ENCODE measurements at regions not wholly inside any gene's neighbourhood (a gene's known extent, or its start where the extent isn't known, plus 50 kb on each side); places are given as distances from the start of the nearest gene placed in this dataset.

GRCh38 chr11:92808022-92808421 lies 161.4 kb upstream of the MTNR1B start:
- Histone ChIP-seq H3K4me1 (ENCODE audit: insufficient read depth, low read length) (no peaks in the 10 kb centered on the region), H3K27me3 (ENCODE audit: control insufficient read depth in 1 of 2, insufficient read depth in 2 of 2, low read length in 2 of 2) (no peaks in the 10 kb centered on the region), H3K79me2 (ENCODE audit: insufficient read depth, low read length) (no peaks in the 10 kb centered on the region), H3K9me3 (ENCODE audit: low read length) (no peaks in the 10 kb centered on the region), H2AFZ (ENCODE audit: low read length) (no peak overlapping the region), H3K36me3 (replicated peaks in 1 of 2; ENCODE audit: control insufficient read depth in 1 of 2, insufficient read depth in 2 of 2, low read length in 2 of 2) (no peaks in the 10 kb centered on the region), H3K4me3 (replicated peaks in 1 of 3; ENCODE audit: insufficient read depth in 1 of 3, low read depth in 2 of 3, low read length in 3 of 3) (no peak overlapping the region), H3K4me2 (ENCODE audit: low read depth, low read length) (no peak overlapping the region), H4K20me1 (ENCODE audit: insufficient read depth, low read length) (no peaks in the 10 kb centered on the region), H3K27ac (ENCODE audit: extremely low read length, insufficient read depth, low read length) (no peak overlapping the region), H3K9ac (ENCODE audit: insufficient read depth, low read depth, low read length) (no peak overlapping the region)
- ChIA-PET POLR2A (no interaction called here), CTCF (ENCODE audit: low intra/inter-chr PET ratio, low total read pairs) (no interaction called here)
- DNase-seq (ENCODE audit: low spot score) (no peak), ATAC-seq (no peak), FAIRE-seq (no peak)
- intact Hi-C loops (cut with micrococcal nuclease; ENCODE audit: unreplicated experiment) = no loop called here
- BruUV-seq (replicated peaks) = no TSS peak
- no peak for TF ChIP-seq YY1 (IDR thresholded peaks at IDR 0.05; ENCODE audit: insufficient read depth, insufficient replicate concordance, low read depth, low read length)
- no peak for TF ChIP-seq NR0B2 (CRISPR knock-in tag; IDR thresholded peaks at IDR 0.05)
- no peak for TF ChIP-seq ZNF235 (CRISPR knock-in tag; IDR thresholded peaks at IDR 0.05; ENCODE audit: borderline replicate concordance)
- no peak for TF ChIP-seq PLRG1 (conservative IDR thresholded peaks at IDR 0.05)
- no peak for TF ChIP-seq ZNF180 (CRISPR knock-in tag; IDR thresholded peaks at IDR 0.05; ENCODE audit: borderline replicate concordance, low read depth)
- TF ChIP-seq TP53 (CRISPR knock-in tag; conservative IDR thresholded peaks at IDR 0.05) = no peak
- no peak for TF ChIP-seq TEF (CRISPR knock-in tag; IDR thresholded peaks at IDR 0.05)
- TF ChIP-seq RCOR2 (CRISPR knock-in tag; IDR thresholded peaks at IDR 0.05) = no peak
- TF ChIP-seq ZBTB37 (CRISPR knock-in tag; IDR thresholded peaks at IDR 0.05) = no peak
- TF ChIP-seq POGK (CRISPR knock-in tag; conservative IDR thresholded peaks at IDR 0.05) = no peak
- in situ Hi-C loops (cut with HindIII; ENCODE audit: extremely low pct_ligation_motif_present, low pct_unique_long_range_greater_than_20kb) = no loop called here
